ENCODE measurements at regions not wholly inside any gene's neighbourhood (a gene's known extent, or its start where the extent isn't known, plus 50 kb on each side); places are given as distances from the start of the nearest gene placed in this dataset.

GRCh38 chr6:18613319-18613925 is 226.3 kb downstream of the RNF144B start:
- no peak for TF ChIP-seq CTCF (IDR thresholded peaks at IDR 0.05)
- intact Hi-C loops (cut with DNase I; ENCODE audit: low total_unique reads): no loop called here
- Histone ChIP-seq H3K9me3 (peaks cover 0 to 6% (median 0%) of the 10 kb centered on the region in 3 donors), H3K27me3 (no peaks in the 10 kb centered on the region), H3K27ac (no peak overlapping the region), H3K4me3 (no peak overlapping the region), H3K4me1 (no peaks in the 10 kb centered on the region), H3K36me3 (no peaks in the 10 kb centered on the region)
- no peak for DNase-seq

DNA sequence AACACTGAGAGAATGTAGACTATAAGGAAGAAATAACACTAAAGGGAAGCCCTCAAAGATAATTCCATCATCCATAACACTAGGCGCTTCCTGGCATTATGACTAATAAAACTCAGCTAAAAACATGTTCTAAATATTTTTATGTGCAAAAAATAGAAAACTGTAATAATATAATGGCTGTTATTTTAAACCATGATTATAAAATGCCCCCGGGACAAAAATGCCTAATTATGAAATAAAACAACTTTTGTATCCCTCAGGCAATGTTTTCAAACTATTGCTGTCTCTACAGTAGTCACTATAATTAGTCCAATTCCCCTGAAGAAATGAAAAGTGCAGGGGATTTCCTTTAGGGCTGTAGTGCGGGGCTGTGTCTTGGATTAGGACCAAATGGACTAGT is 242.4 kb downstream of the RNF144B start:
- Histone ChIP-seq H3K27me3 (no peaks in the 10 kb centered on the region), H3K4me3 (no peak overlapping the region), H3K4me1 (no peaks in the 10 kb centered on the region), H3K36me3 (no peaks in the 10 kb centered on the region), H3K9me3 (no peaks in the 10 kb centered on the region), H3K27ac (no peak overlapping the region)
- no peak for TF ChIP-seq CTCF (IDR thresholded peaks at IDR 0.05)
- intact Hi-C loops (cut with DNase I; ENCODE audit: low total_unique reads): no loop called here
- no peak for DNase-seq

- intact Hi-C loops (cut with DNase I; ENCODE audit: low total_unique reads): no loop called here
- no peaks in the 10 kb centered on the region for H3K27me3 ChIP-seq
- H3K4me3 ChIP-seq: no peak overlapping the region
- no peaks in the 10 kb centered on the region for H3K9me3 ChIP-seq
- no peak overlapping the region for H3K27ac ChIP-seq
- H3K36me3 ChIP-seq: no peaks in the 10 kb centered on the region
- no peaks in the 10 kb centered on the region for H3K4me1 ChIP-seq
- no peak for DNase-seq
- TF ChIP-seq CTCF (IDR thresholded peaks at IDR 0.05): no peak
Observed at GRCh38 chr6:18632670-18633410, 245.7 kb downstream of the RNF144B start.

DNA sequence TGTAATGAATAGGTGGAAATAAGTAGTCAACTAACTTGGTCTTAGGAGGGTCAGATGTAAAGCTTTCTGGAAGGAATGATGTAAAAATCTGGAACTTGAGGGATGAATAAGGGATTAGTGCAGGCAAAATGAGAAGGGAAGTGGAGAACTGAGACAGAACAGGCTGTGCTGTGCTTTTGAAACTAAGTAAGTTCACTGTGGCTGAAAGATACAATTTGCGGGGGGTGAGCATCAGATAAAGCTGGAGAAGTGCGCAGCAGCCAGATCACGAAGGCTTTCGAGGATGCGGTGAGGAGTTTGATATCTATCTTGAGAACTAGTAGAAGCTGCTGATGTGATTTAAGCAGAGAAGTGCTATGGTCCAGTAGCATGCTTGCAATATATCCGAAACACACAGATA is 247.8 kb downstream of the RNF144B start:
- intact Hi-C loops (cut with DNase I; ENCODE audit: low total_unique reads): no loop called here
- Histone ChIP-seq H3K36me3 (no peaks in the 10 kb centered on the region), H3K4me1 (no peaks in the 10 kb centered on the region), H3K4me3 (no peak overlapping the region), H3K27ac (no peak overlapping the region), H3K9me3 (no peaks in the 10 kb centered on the region), H3K27me3 (no peaks in the 10 kb centered on the region)
- TF ChIP-seq CTCF (IDR thresholded peaks at IDR 0.05): no peak
- no peak for DNase-seq

GRCh38 chr6:18640134-18640533 is 253.0 kb downstream of the RNF144B start:
- intact Hi-C loops (cut with DNase I; ENCODE audit: low total_unique reads): no loop called here

More at GRCh38 chr6:18640134-18640533, 253.0 kb downstream of the RNF144B start:
- no peak overlapping the region for H3K27ac ChIP-seq
- H3K4me3 ChIP-seq: no peak overlapping the region
- no peak for TF ChIP-seq CTCF (IDR thresholded peaks at IDR 0.05)
- DNase-seq: no peak
- H3K9me3 ChIP-seq: no peaks in the 10 kb centered on the region
- H3K4me1 ChIP-seq: no peaks in the 10 kb centered on the region
- H3K27me3 ChIP-seq: no peaks in the 10 kb centered on the region
- H3K36me3 ChIP-seq: no peaks in the 10 kb centered on the region

Data from tibial artery (tissue), 4 donors.